GM12892 (cell line): ENCODE measurements at regions not wholly inside any gene's neighbourhood (a gene's known extent, or its start where the extent isn't known, plus 50 kb on each side); places are given as distances from the start of the nearest gene placed in this dataset.

ENCODE experiments used
- POLR2A ChIP-seq: IDR thresholded peaks from 2 replicates; pipeline ENCODE4 v1.6.1; 2011; ENCODE audit warnings: low read depth, low read length, control low read depth
- POLR2AphosphoS5 ChIP-seq: IDR thresholded peaks from 2 replicates; pipeline ENCODE4 v1.6.1; 2011; ENCODE audit warnings: low read depth, low read length, control low read depth
- TAF1 ChIP-seq: IDR thresholded peaks from 2 replicates; pipeline ENCODE4 v1.6.1; 2011; ENCODE audit warnings: low read depth, mild to moderate bottlenecking, control low read depth, low read length, borderline replicate concordance

DNA sequence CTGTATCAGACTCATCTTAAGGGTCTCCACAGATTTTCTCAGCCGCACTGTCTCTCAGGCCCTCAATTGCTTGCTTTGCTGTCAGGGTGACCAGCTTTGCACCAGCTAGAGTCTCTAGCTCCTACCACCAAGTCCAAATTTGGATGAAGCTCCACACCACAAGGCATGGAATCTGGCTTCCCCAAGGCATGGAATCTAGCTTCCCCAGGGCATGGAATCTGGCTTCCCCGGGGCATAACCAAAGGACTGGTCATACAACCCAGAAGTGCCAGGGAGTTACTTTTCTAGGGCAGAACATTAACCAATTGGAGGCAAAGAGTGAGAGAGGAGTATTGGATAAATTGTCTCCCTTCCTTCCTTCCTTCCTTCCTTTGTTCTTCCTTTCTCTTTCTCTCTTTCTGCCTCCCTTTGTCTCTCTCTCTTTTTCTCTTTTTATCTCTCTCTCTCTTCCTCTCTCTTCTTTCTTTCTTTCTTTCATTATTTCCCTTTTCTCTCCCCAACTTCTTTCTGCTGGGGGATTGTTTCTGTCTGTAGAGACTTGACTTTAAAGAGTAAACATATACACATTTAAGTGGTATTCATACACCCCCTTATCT, 76.9 kb upstream of the HAO2 start:
- TF ChIP-seq POLR2AphosphoS5 (no peak), POLR2A (no peak), TAF1 (no peak)
